Thoracic aorta (tissue), 2 donors: ENCODE measurements at regions not wholly inside any gene's neighbourhood (a gene's known extent, or its start where the extent isn't known, plus 50 kb on each side); places are given as distances from the start of the nearest gene placed in this dataset.

Source experiments
- ATAC-seq: fragments of 150-250 bp; one replicate; pipeline ENCODE4 v1.8.0; 2017; ENCODE audit warnings: low read depth; ENCODE audit not compliant: insufficient number of reproducible peaks, low FRiP score
- DNase-seq: peaks from one replicate; pipeline ENCODE4 v3.0.0-alpha.2; 2020; ENCODE audit warnings: low spot score
- H3K27ac ChIP-seq, 2 donors: fragments of 200-600 bp; sonication (generic); 1 replicate in 1 of 2; 2 replicates in 1 of 2; pipeline ENCODE4 v1.5.1; 2016; ENCODE audit warnings: mild to moderate bottlenecking in 2 of 2, moderate library complexity in 2 of 2
- H3K27me3 ChIP-seq: fragments of 200-600 bp; sonication (generic); replicated peaks from 2 replicates; pipeline ENCODE4 v1.6.0; 2016; ENCODE audit warnings: mild to moderate bottlenecking; ENCODE audit not compliant: insufficient read depth
- H3K36me3 ChIP-seq: fragments of 200-600 bp; sonication (generic); one replicate; pipeline ENCODE4 v1.5.1; 2016
- H3K4me1 ChIP-seq, 2 donors: fragments of 200-600 bp; sonication (generic); 1 replicate in 1 of 2; 2 replicates in 1 of 2; pipeline versions ENCODE4 v1.5.1 to v1.6.0; 2016; ENCODE audit warnings: low read depth in 2 of 2, mild to moderate bottlenecking in 1 of 2; ENCODE audit not compliant: control insufficient read depth in 1 of 2
- H3K4me3 ChIP-seq: fragments of 200-600 bp; sonication (generic); 2 replicates; pipeline ENCODE4 v1.5.1; 2016; ENCODE audit warnings: mild to moderate bottlenecking
- H3K9me3 ChIP-seq: fragments of 200-600 bp; sonication (generic); 2 replicates; pipeline ENCODE4 v1.5.1; 2016
- TF ChIP-seq, protein P1 (sequence below): fragments of 200-600 bp; sonication (generic); IDR thresholded peaks from one replicate; pipeline ENCODE4 v1.5.1; 2019; ENCODE audit warnings: antibody characterized with exemption

GRCh38 chr18:56329536-56329935 is 308.9 kb downstream of the TXNL1 start:
- H3K9me3 ChIP-seq = no peaks in the 10 kb centered on the region
- H3K27me3 ChIP-seq = no peaks in the 10 kb centered on the region
- no peaks in the 10 kb centered on the region for H3K36me3 ChIP-seq
- DNase-seq (no peak), ATAC-seq (no peak)
- H3K27ac ChIP-seq = no peak overlapping the region
- H3K4me1 ChIP-seq = peaks cover 5 to 43% of the 10 kb centered on the region in 2 donors
- TF ChIP-seq, protein P1, sequence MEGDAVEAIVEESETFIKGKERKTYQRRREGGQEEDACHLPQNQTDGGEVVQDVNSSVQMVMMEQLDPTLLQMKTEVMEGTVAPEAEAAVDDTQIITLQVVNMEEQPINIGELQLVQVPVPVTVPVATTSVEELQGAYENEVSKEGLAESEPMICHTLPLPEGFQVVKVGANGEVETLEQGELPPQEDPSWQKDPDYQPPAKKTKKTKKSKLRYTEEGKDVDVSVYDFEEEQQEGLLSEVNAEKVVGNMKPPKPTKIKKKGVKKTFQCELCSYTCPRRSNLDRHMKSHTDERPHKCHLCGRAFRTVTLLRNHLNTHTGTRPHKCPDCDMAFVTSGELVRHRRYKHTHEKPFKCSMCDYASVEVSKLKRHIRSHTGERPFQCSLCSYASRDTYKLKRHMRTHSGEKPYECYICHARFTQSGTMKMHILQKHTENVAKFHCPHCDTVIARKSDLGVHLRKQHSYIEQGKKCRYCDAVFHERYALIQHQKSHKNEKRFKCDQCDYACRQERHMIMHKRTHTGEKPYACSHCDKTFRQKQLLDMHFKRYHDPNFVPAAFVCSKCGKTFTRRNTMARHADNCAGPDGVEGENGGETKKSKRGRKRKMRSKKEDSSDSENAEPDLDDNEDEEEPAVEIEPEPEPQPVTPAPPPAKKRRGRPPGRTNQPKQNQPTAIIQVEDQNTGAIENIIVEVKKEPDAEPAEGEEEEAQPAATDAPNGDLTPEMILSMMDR = no peak
- no peak overlapping the region for H3K4me3 ChIP-seq

- no peak for ATAC-seq
Measured at GRCh38 chr18:56327191-56327885, 311.1 kb downstream of the TXNL1 start.

DNA sequence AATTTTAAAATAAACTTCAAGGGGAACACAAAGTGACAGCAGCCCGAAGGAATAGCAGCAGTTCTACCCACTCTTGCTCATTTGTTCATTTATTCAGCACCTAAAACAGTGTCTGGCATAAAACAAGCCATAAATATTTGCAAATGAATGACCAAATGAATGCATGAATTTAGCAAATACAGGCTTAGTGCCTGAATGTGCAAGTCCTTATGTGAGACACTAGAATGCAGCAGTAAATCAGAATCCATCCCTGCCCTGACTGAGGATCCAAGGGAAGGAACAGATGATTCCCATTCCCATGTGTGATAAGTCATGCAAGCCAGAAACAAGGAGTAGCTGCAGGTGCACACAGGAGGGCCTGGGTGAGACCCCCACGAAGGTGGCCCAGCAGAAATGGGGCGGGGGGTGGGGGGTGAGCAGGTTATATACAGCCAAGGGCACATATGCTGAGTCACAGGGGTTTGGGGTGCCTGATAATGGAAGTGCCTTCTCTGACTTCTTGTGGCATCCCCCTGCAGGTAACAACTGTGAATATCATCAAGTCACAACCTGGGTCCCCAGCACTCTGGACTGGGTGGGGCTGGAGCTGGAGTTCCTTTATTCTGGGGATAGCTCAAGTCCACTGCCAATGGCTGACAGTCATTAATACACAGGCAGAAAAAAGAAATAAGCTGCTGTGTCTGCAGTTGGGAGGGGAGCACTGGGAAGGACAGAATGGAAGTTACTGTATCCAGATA is 311.9 kb downstream of the TXNL1 start:
- Histone ChIP-seq H3K27me3 (no peaks in the 10 kb centered on the region), H3K9me3 (no peaks in the 10 kb centered on the region), H3K27ac (peak overlapping the region; percentile 22 to 65), H3K36me3 (no peaks in the 10 kb centered on the region), H3K4me1 (peaks cover 5 to 43% of the 10 kb centered on the region in 2 donors), H3K4me3 (no peak overlapping the region)
- DNase-seq = no peak
- no peak for ATAC-seq
- TF ChIP-seq, protein P1 = no peak

More at GRCh38 chr18:56327191-56327885, 311.1 kb downstream of the TXNL1 start:
- Histone ChIP-seq H3K27me3 (no peaks in the 10 kb centered on the region), H3K9me3 (no peaks in the 10 kb centered on the region), H3K27ac (peak overlapping the region; percentile 22 to 65), H3K36me3 (no peaks in the 10 kb centered on the region), H3K4me1 (peaks cover 5 to 43% of the 10 kb centered on the region in 2 donors), H3K4me3 (no peak overlapping the region)
- TF ChIP-seq, protein P1 = no peak
- no peak for DNase-seq

- H3K4me1 ChIP-seq = peaks cover 0 to 23% of the 10 kb centered on the region in 2 donors
- ATAC-seq (no peak), DNase-seq (no peak)
- H3K4me3 ChIP-seq = no peak overlapping the region
- H3K27me3 ChIP-seq = no peaks in the 10 kb centered on the region
- H3K36me3 ChIP-seq = no peaks in the 10 kb centered on the region
- TF ChIP-seq, protein P1 = no peak
- no peaks in the 10 kb centered on the region for H3K9me3 ChIP-seq
- no peak overlapping the region for H3K27ac ChIP-seq
Measured at GRCh38 chr18:56323673-56324072, 314.7 kb downstream of the TXNL1 start.

- H3K9me3 ChIP-seq = no peaks in the 10 kb centered on the region
- no peaks in the 10 kb centered on the region for H3K36me3 ChIP-seq
- DNase-seq (no peak), ATAC-seq (no peak)
- peaks cover 0 to 17% of the 10 kb centered on the region in 2 donors for H3K4me1 ChIP-seq
- H3K27me3 ChIP-seq = no peaks in the 10 kb centered on the region
- TF ChIP-seq, protein P1 = no peak
- H3K4me3 ChIP-seq = no peak overlapping the region
- H3K27ac ChIP-seq = no peak overlapping the region
Measured at GRCh38 chr18:56322406-56322805, 316.0 kb downstream of the TXNL1 start.
